ENCODE measurements at regions not wholly inside any gene's neighbourhood (a gene's known extent, or its start where the extent isn't known, plus 50 kb on each side); places are given as distances from the start of the nearest gene placed in this dataset.

DNA sequence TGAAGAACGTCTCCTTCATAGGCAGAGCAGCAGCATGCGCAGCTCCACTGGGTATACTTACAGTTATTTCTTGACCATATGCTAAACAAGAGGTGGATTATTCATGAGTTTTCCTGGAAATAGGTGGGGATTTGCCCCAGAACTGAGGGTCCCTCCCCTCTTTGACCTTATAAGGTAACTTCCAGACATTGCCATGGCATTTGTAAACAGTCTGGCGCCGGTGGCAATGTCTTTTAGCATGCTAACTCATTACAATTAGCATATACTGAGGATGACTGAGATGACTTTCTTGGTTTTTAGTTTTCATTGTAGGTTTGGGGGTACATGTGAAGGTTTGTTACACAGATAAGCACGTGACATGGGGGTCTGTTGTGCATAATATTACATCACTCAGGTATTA, 97.3 kb downstream of the MTNR1A start:
- ATAC-seq: no peak
- H3K27ac ChIP-seq: no peak overlapping the region

DNA sequence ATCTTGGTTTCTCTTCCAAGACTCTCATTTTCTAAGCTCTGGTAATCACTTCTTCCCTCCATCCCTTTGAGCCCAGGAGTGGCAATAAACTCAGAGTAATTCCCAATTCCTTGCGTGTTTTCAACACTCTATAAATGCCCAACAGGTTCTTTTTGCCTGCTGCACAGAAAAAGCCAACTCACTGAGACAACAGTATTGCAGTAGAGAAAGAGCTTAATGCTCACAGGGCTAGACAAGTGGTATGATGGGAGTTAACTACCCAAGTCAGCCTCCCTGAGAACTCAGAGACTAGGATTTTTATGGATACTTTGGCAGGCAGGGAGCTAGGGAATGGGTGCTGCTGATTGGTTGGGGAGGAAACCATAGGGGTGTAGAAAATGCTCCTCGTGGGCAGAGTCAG, 103.4 kb downstream of the MTNR1A start:
- TF ChIP-seq, protein P1, sequence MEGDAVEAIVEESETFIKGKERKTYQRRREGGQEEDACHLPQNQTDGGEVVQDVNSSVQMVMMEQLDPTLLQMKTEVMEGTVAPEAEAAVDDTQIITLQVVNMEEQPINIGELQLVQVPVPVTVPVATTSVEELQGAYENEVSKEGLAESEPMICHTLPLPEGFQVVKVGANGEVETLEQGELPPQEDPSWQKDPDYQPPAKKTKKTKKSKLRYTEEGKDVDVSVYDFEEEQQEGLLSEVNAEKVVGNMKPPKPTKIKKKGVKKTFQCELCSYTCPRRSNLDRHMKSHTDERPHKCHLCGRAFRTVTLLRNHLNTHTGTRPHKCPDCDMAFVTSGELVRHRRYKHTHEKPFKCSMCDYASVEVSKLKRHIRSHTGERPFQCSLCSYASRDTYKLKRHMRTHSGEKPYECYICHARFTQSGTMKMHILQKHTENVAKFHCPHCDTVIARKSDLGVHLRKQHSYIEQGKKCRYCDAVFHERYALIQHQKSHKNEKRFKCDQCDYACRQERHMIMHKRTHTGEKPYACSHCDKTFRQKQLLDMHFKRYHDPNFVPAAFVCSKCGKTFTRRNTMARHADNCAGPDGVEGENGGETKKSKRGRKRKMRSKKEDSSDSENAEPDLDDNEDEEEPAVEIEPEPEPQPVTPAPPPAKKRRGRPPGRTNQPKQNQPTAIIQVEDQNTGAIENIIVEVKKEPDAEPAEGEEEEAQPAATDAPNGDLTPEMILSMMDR (IDR thresholded peaks at IDR 0.05): no peak
- TF ChIP-seq POLR2AphosphoS5 (IDR thresholded peaks at IDR 0.05) (no peak), EP300 (IDR thresholded peaks at IDR 0.05) (no peak), POLR2A (IDR thresholded peaks at IDR 0.05) (no peak)
- no peaks in the 10 kb centered on the region for H3K4me1 ChIP-seq
- no peaks in the 10 kb centered on the region for H3K36me3 ChIP-seq
- H3K27ac ChIP-seq: no peak overlapping the region
- no peak overlapping the region for H3K4me3 ChIP-seq
- no peaks in the 10 kb centered on the region for H3K27me3 ChIP-seq
- 56 to 73% methylated on average over 1 to 2 of the region's 2 CpGs for WGBS, 2 donors (ENCODE audit: low coverage in 1 of 2)
- H3K9me3 ChIP-seq: peaks cover 0 to 32% (median 0%) of the 10 kb centered on the region in 3 donors
- ATAC-seq: no peak

More for the DNA sequence above, 97.3 kb downstream of the MTNR1A start:
- H3K4me1 ChIP-seq: no peaks in the 10 kb centered on the region
- H3K4me3 ChIP-seq: no peak overlapping the region
- H3K27me3 ChIP-seq: peaks cover 23% of the 10 kb centered on the region
- no peaks in the 10 kb centered on the region for H3K36me3 ChIP-seq
- H3K9me3 ChIP-seq: peaks cover 0 to 3% (median 0%) of the 10 kb centered on the region in 3 donors
- TF ChIP-seq POLR2AphosphoS5 (IDR thresholded peaks at IDR 0.05) (no peak), POLR2A (IDR thresholded peaks at IDR 0.05) (no peak), EP300 (IDR thresholded peaks at IDR 0.05) (no peak)
- TF ChIP-seq, protein P1 (IDR thresholded peaks at IDR 0.05): no peak
- WGBS, 2 donors (ENCODE audit: low coverage in 1 of 2): 76 to 80% methylated on average over 3 to 4 of the region's 5 CpGs

DNA sequence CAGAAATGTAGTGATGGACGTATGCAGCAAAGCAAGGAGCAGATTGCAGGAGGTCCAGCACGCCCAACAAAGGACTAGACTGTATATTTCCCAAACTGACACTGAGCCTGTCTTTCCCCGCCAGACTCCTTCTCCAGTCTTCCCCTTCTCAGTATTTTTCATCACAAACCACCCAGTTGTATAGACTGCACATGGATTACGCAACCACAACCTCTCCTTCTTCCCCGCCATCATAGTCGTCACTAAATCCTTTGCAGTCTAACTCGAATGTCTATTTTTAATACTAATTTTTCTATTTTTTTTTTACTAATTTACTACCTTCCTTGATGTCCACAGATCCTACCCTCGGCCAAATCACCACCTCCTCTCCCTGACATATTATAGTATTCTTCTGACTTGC, 105.4 kb downstream of the MTNR1A start:
- Histone ChIP-seq H3K4me1 (no peaks in the 10 kb centered on the region), H3K9me3 (peaks cover 0 to 32% (median 0%) of the 10 kb centered on the region in 3 donors), H3K27me3 (no peaks in the 10 kb centered on the region), H3K36me3 (no peaks in the 10 kb centered on the region), H3K27ac (no peak overlapping the region), H3K4me3 (no peak overlapping the region)
- no peak for ATAC-seq
- TF ChIP-seq POLR2A (IDR thresholded peaks at IDR 0.05) (no peak), EP300 (IDR thresholded peaks at IDR 0.05) (no peak), POLR2AphosphoS5 (IDR thresholded peaks at IDR 0.05) (no peak)
- TF ChIP-seq, protein P1 (IDR thresholded peaks at IDR 0.05): no peak
- 82 to 90% methylated on average over 8 of the region's 8 CpGs for WGBS, 2 donors (ENCODE audit: low coverage in 1 of 2)

DNA sequence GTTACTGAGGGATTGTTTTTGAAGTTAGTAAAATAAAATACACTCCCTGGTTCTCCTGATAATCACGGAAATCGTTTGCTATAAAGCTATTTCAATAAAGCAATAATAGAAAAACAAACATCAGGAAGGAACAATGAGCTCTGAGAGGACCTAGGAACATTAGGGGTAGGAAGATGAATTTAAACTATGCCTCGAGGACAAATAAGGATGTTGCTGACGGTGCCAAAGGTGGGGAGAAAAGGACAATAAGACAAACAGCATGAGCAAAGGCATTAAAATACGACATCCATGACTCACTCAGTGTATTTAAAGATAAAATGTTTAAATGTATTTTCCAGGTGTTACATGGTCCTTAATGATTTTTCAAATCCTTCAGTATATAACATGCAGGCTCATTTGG, 110.3 kb downstream of the MTNR1A start:
- no peak overlapping the region for H3K27ac ChIP-seq
- H3K27me3 ChIP-seq: peaks cover 7% of the 10 kb centered on the region
- TF ChIP-seq EP300 (IDR thresholded peaks at IDR 0.05): no peak
- TF ChIP-seq POLR2A (IDR thresholded peaks at IDR 0.05): no peak
- TF ChIP-seq, protein P1 (IDR thresholded peaks at IDR 0.05): no peak
- no peak for TF ChIP-seq POLR2AphosphoS5 (IDR thresholded peaks at IDR 0.05)
- H3K4me1 ChIP-seq: no peaks in the 10 kb centered on the region
- WGBS, 2 donors (ENCODE audit: low coverage in 1 of 2): 65 to 81% methylated on average over 3 to 5 of the region's 5 CpGs
- no peaks in the 10 kb centered on the region for H3K9me3 ChIP-seq
- H3K4me3 ChIP-seq: no peak overlapping the region
- ATAC-seq: no peak
- H3K36me3 ChIP-seq: no peaks in the 10 kb centered on the region

DNA sequence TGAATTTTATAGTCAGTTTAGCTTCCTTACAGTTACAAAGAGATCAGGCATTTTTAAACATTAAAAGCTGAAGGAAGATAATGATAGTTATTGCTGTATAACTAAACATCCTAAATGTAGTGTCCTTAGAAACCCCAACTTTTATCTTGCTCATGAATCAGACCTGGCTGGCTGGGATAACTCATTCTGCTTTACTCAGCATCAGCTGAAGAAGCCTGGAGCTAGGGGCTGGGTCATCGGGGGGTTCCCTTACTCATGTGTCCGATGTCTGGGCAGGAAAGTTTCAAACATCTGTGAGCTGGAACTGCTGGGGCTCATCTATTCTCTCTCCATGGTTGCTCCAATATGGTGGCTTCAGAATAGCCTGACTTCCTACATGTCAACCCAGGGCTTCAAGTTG, 113.9 kb downstream of the MTNR1A start:
- Histone ChIP-seq H3K27me3 (peaks cover 7% of the 10 kb centered on the region), H3K4me3 (no peak overlapping the region), H3K9me3 (peaks cover 0 to 8% (median 0%) of the 10 kb centered on the region in 3 donors), H3K27ac (no peak overlapping the region), H3K4me1 (no peaks in the 10 kb centered on the region), H3K36me3 (no peaks in the 10 kb centered on the region)
- no peak for ATAC-seq
- WGBS, 2 donors (ENCODE audit: low coverage in 1 of 2): 45 to 90% methylated on average over 2 of the region's 2 CpGs
- TF ChIP-seq EP300 (IDR thresholded peaks at IDR 0.05) (no peak), POLR2A (IDR thresholded peaks at IDR 0.05) (no peak), POLR2AphosphoS5 (IDR thresholded peaks at IDR 0.05) (no peak)
- TF ChIP-seq, protein P1 (IDR thresholded peaks at IDR 0.05): no peak
